HCT116 (cell line): ENCODE measurements at regions not wholly inside any gene's neighbourhood (a gene's known extent, or its start where the extent isn't known, plus 50 kb on each side); places are given as distances from the start of the nearest gene placed in this dataset.

Experiments used
- EZH2 ChIP-seq: fragments of 200-600 bp; sonication (generic); IDR thresholded peaks from 2 replicates; pipeline ENCODE4 v1.6.1; 2017; ENCODE audit warnings: antibody characterized with exemption, mixed run types
- EZH2phosphoT487 ChIP-seq: fragments of 200-600 bp; IDR thresholded peaks from 2 replicates; pipeline ENCODE4 v1.6.1; 2018; ENCODE audit warnings: antibody characterized with exemption, borderline replicate concordance
- POLR2A ChIP-seq: IDR thresholded peaks from 2 replicates; pipeline ENCODE4 v1.7.0; 2011; ENCODE audit warnings: borderline replicate concordance; ENCODE audit not compliant: insufficient read depth, insufficient read length; ENCODE audit errors: extremely low read depth
- POLR2AphosphoS5 ChIP-seq: IDR thresholded peaks from 2 replicates; pipeline ENCODE4 v1.6.1; 2011; ENCODE audit warnings: mild to moderate bottlenecking, low read depth, low read length, moderate library complexity
- RAD21 ChIP-seq: IDR thresholded peaks from 2 replicates; pipeline ENCODE4 v1.6.1; 2012; ENCODE audit warnings: low read depth, mild to moderate bottlenecking
- SIN3A ChIP-seq: IDR thresholded peaks from 2 replicates; pipeline ENCODE4 v1.6.1; 2012; ENCODE audit warnings: low read depth
- TCF7L2 ChIP-seq: IDR thresholded peaks from 2 replicates; pipeline ENCODE4 v1.7.0; 2011; ENCODE audit warnings: borderline replicate concordance, inconsistent platforms; ENCODE audit not compliant: insufficient read depth, insufficient read length; ENCODE audit errors: extremely low read depth
- YY1 ChIP-seq: IDR thresholded peaks from 2 replicates; pipeline ENCODE4 v1.6.1; 2011; ENCODE audit warnings: low read length, low read depth, moderate library complexity, mild to moderate bottlenecking; ENCODE audit not compliant: insufficient replicate concordance; ENCODE audit errors: extremely low read depth
- ZNF274 ChIP-seq: fragments of 200-500 bp; sonication (Bioruptor generic); IDR thresholded peaks from 2 replicates; pipeline ENCODE4 v1.6.1; 2014; ENCODE audit warnings: mild to moderate bottlenecking, low read depth, low read length, inconsistent platforms
- TF ChIP-seq, protein P1 (sequence below), 3 experiments: fragments of 200-600 bp in 1 of 3; sonication (generic) in 1 of 3; IDR thresholded peaks in 2 of 3; conservative IDR thresholded peaks in 1 of 3; 2 replicates each; pipeline ENCODE4 v1.5.1; 2012 to 2017; ENCODE audit warnings: low read depth in 2 of 3, low read length in 2 of 3, antibody characterized with exemption in 1 of 3, borderline replicate concordance in 1 of 3, control low read depth in 1 of 3, mild to moderate bottlenecking in 1 of 3, mixed read lengths in 1 of 3, mixed run types in 1 of 3, moderate library complexity in 1 of 3; ENCODE audit not compliant: insufficient read depth in 1 of 3

DNA sequence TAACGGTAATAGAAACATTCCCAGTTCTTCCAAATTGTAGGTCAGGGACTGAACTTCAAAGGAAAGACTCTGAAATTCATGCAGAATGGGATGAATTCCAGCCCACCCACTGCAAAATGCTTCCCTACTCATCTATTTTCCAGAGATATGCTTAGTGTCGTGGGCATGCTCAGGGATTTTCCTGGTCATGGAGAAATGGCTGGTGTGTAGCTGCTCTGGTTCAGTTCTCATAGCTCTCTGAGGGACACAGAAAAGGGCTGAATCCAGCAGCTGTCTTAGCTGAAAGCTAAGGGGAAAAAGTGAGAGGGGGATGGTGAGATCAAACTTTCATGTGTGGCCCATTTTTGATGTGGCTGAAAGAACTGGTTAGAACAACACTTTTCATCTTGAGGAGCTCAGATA, 72.9 kb upstream of the KRAS start:
- TF ChIP-seq ZNF274: no peak
- TF ChIP-seq SIN3A: no peak
- no peak for TF ChIP-seq POLR2AphosphoS5
- TF ChIP-seq, protein P1, sequence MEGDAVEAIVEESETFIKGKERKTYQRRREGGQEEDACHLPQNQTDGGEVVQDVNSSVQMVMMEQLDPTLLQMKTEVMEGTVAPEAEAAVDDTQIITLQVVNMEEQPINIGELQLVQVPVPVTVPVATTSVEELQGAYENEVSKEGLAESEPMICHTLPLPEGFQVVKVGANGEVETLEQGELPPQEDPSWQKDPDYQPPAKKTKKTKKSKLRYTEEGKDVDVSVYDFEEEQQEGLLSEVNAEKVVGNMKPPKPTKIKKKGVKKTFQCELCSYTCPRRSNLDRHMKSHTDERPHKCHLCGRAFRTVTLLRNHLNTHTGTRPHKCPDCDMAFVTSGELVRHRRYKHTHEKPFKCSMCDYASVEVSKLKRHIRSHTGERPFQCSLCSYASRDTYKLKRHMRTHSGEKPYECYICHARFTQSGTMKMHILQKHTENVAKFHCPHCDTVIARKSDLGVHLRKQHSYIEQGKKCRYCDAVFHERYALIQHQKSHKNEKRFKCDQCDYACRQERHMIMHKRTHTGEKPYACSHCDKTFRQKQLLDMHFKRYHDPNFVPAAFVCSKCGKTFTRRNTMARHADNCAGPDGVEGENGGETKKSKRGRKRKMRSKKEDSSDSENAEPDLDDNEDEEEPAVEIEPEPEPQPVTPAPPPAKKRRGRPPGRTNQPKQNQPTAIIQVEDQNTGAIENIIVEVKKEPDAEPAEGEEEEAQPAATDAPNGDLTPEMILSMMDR (IDR thresholded peaks at IDR 0.05 in 2 of 3, conservative IDR thresholded peaks at IDR 0.05 in 1 of 3; ENCODE audit: borderline replicate concordance in 1 of 3, insufficient read depth in 1 of 3, low read depth in 2 of 3, low read length in 2 of 3): no peak
- TF ChIP-seq EZH2phosphoT487: no peak
- no peak for TF ChIP-seq POLR2A
- TF ChIP-seq YY1: no peak
- no peak for TF ChIP-seq TCF7L2
- TF ChIP-seq EZH2: no peak
- no peak for TF ChIP-seq RAD21
